A673 (cell line): ENCODE measurements at regions not wholly inside any gene's neighbourhood (a gene's known extent, or its start where the extent isn't known, plus 50 kb on each side); places are given as distances from the start of the nearest gene placed in this dataset.

Experiments used
- CTCF ChIP-seq: fragments of 300-800, 200-600 bp; sonication (generic); conservative IDR thresholded peaks from 2 replicates; pipeline ENCODE4 v1.5.1; 2017; ENCODE audit warnings: low read depth, mild to moderate bottlenecking, antibody characterized with exemption, low read length, moderate library complexity, mixed read lengths
- EZH2 ChIP-seq: fragments of 200-600 bp; sonication (generic); IDR thresholded peaks from 2 replicates; pipeline ENCODE4 v1.6.1; 2017; ENCODE audit warnings: borderline replicate concordance, low read depth, mild to moderate bottlenecking, mixed read lengths, antibody characterized with exemption, low read length; ENCODE audit not compliant: poor library complexity, severe bottlenecking

DNA sequence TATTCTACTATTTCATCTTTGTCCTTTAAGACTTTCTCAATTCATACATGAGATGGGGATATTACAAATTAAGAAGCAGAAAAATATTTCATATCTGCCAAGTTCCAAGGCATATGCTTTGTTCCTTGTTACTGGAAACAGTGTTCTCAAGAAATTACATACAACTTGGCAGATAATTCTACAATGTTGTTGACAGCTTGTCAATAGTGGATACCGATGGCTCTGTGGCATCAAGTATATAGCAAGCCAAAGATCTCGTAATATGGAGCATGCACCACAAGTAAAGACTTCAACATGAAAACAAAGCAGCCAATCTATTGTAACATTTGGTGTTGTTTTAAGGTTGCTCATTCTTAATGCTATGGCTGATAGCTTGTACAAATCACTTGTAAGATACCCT is 598.2 kb upstream of the KLHL29 start:
- TF ChIP-seq CTCF (no peak), EZH2 (no peak)
